Tibial nerve (tissue), 4 donors: ENCODE measurements at regions not wholly inside any gene's neighbourhood (a gene's known extent, or its start where the extent isn't known, plus 50 kb on each side); places are given as distances from the start of the nearest gene placed in this dataset.

Experiments used
- DNase-seq, 2 donors: peaks; one replicate each; pipeline ENCODE4 v3.0.0-alpha.2; 2019; ENCODE audit warnings: low spot score in 2 of 2
- H3K27ac ChIP-seq, 4 donors: fragments of 200-600 bp; sonication (generic) in 3 of 4; one replicate each; pipeline ENCODE4 v1.5.1; 2017 to 2019; ENCODE audit warnings: mild to moderate bottlenecking in 1 of 4
- H3K27me3 ChIP-seq, 2 donors: fragments of 200-600 bp; sonication (generic) in 1 of 2; one replicate each; pipeline versions ENCODE4 v1.5.1 to v1.6.0; 2017 to 2019
- H3K36me3 ChIP-seq, 3 donors: fragments of 200-600 bp; sonication (generic); one replicate each; pipeline ENCODE4 v1.5.1; 2018 to 2019
- H3K4me1 ChIP-seq, 4 donors: fragments of 200-600 bp; sonication (generic) in 3 of 4; one replicate each; pipeline ENCODE4 v1.5.1; 2017 to 2019
- H3K4me3 ChIP-seq, 4 donors: fragments of 200-600 bp; sonication (generic) in 3 of 4; one replicate each; pipeline ENCODE4 v1.5.1; 2017 to 2019; ENCODE audit warnings: mild to moderate bottlenecking in 1 of 4, moderate library complexity in 1 of 4
- H3K9me3 ChIP-seq, 4 donors: fragments of 200-600 bp; sonication (generic) in 3 of 4; one replicate each; pipeline ENCODE4 v1.5.1; 2017 to 2019
- CTCF ChIP-seq, 5 experiments: fragments of 200-600 bp in 3 of 5; fragments of 450-650 bp in 2 of 5; sonication (generic) in 3 of 5; IDR thresholded peaks; one replicate each; pipeline ENCODE4 v1.5.1; 2016 to 2019; ENCODE audit warnings: antibody characterized with exemption in 5 of 5, mild to moderate bottlenecking in 3 of 5, moderate library complexity in 2 of 5
- EP300 ChIP-seq, 2 donors: sonication (generic); formaldehyde crosslinking; IDR thresholded peaks; one replicate each; pipeline ENCODE4 v1.6.1; 2017; ENCODE audit warnings: antibody characterized with exemption in 2 of 2, mild to moderate bottlenecking in 1 of 2
- POLR2A ChIP-seq, 2 donors: fragments of 450-650 bp; IDR thresholded peaks; one replicate each; pipeline ENCODE4 v1.6.1; 2017; ENCODE audit warnings: antibody characterized with exemption in 2 of 2, mild to moderate bottlenecking in 2 of 2, moderate library complexity in 2 of 2
- WGBS, 2 donors: methylation state at CpG; one replicate each; pipeline ENCODE4 v1.1.5; 2018; 5-methylcytosine and 5-hydroxymethylcytosine counted together

DNA sequence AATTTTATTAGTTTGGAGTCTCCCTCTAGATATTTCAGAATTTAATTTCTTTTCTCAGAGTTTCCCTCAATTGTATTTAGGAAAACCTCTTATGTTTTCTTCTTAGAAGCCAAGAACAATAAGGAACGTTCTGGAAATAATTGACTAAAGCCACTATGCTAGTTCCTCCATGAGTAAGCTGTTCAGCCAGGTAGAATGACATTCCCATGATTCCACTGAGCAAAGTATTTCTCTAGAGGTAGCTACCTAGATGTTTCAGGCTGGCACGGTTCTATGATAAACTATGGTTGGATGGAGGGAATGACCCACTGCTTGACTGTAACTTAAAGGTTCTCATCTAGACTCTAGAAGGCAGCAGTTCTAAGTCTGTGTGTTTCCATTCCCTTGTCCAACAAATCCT lies 62.4 kb downstream of the CLDN17 start:
- Histone ChIP-seq H3K27ac (no peak overlapping the region), H3K9me3 (no peaks in the 10 kb centered on the region), H3K4me3 (no peak overlapping the region), H3K4me1 (no peaks in the 10 kb centered on the region), H3K36me3 (no peaks in the 10 kb centered on the region), H3K27me3 (no peaks in the 10 kb centered on the region)
- 70 to 74% methylated on average over 2 of the region's 2 CpGs for WGBS, 2 donors
- TF ChIP-seq POLR2A (IDR thresholded peaks at IDR 0.05) (no peak), CTCF (IDR thresholded peaks at IDR 0.05) (no peak), EP300 (IDR thresholded peaks at IDR 0.05) (no peak)
- no peak for DNase-seq

DNA sequence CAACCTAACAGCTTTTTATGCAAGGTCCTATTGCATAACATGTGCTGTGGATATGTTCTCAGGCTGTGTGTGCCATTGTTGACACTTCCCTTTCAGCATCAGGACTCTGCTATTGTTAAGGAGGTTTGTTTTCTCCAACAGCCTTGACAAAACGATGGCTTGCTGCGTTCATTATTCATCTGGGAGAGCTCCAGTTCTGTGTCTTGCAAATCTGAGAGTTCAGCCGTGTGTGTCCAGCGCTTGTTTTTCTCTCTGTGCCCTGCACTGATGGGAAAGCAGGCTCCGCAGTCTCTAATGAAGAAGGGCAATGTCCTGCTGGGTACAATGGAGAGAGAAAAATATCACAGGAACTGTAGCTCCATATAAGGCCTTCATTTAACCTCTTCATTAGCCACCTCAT lies 63.7 kb downstream of the CLDN17 start:
- no peak for DNase-seq
- Histone ChIP-seq H3K4me3 (no peak overlapping the region), H3K36me3 (no peaks in the 10 kb centered on the region), H3K4me1 (no peaks in the 10 kb centered on the region), H3K9me3 (no peaks in the 10 kb centered on the region), H3K27me3 (no peaks in the 10 kb centered on the region), H3K27ac (no peak overlapping the region)
- WGBS, 2 donors: 41 to 50% methylated on average over 5 of the region's 5 CpGs
- TF ChIP-seq EP300 (IDR thresholded peaks at IDR 0.05) (no peak), CTCF (IDR thresholded peaks at IDR 0.05) (no peak), POLR2A (IDR thresholded peaks at IDR 0.05) (no peak)

DNA sequence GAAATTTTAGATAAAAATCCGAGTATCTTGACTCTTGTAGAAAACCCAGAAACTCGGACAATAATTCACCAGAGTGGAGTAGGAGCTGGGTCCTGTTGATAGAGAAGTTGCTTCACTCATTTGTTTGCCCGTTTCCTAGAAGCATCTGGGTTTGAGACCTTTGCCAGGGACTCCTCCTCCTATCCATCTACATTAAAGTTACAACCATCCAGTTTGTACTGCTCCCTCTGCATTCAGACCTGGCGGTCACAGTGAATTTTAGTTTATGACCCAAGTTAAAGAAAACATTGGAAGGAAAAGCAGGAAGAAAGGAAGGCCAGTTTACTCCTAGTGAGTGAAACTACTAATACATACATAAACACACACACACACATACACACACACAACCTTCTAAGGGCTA lies 64.6 kb downstream of the CLDN17 start:
- Histone ChIP-seq H3K9me3 (no peaks in the 10 kb centered on the region), H3K27me3 (no peaks in the 10 kb centered on the region), H3K4me1 (no peaks in the 10 kb centered on the region), H3K27ac (no peak overlapping the region), H3K4me3 (no peak overlapping the region), H3K36me3 (no peaks in the 10 kb centered on the region)
- no peak for TF ChIP-seq POLR2A (IDR thresholded peaks at IDR 0.05)
- no peak for TF ChIP-seq CTCF (IDR thresholded peaks at IDR 0.05)
- TF ChIP-seq EP300 (IDR thresholded peaks at IDR 0.05): no peak
- no peak for DNase-seq
- WGBS, 2 donors: 66 to 68% methylated on average over 4 of the region's 4 CpGs

DNA sequence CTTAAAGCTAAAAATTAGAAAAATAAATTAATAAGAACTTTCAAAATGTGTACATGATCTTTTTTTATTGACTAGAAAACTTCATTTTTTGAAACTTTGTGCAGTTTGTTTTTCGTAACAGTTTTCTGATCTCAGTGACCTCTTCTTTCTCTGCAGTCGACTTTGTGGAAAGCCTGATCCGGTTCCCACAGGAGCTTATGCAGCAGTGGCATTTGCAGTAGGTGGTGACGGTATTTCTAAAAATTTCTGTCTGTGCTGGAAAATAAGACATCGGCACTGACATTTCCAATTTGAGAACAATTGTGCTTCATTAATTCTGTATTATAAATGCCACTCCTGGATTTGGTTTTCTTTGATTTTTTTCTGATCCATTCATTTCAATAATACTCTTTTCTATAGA lies 68.8 kb downstream of the CLDN17 start:
- 61 to 70% methylated on average over 5 of the region's 5 CpGs for WGBS, 2 donors
- H3K27ac ChIP-seq: no peak overlapping the region
- no peaks in the 10 kb centered on the region for H3K9me3 ChIP-seq
- DNase-seq: no peak
- H3K4me3 ChIP-seq: no peak overlapping the region
- TF ChIP-seq EP300 (IDR thresholded peaks at IDR 0.05): no peak
- no peak for TF ChIP-seq POLR2A (IDR thresholded peaks at IDR 0.05)
- no peak for TF ChIP-seq CTCF (IDR thresholded peaks at IDR 0.05)
- H3K27me3 ChIP-seq: no peaks in the 10 kb centered on the region
- no peaks in the 10 kb centered on the region for H3K4me1 ChIP-seq
- no peaks in the 10 kb centered on the region for H3K36me3 ChIP-seq

DNA sequence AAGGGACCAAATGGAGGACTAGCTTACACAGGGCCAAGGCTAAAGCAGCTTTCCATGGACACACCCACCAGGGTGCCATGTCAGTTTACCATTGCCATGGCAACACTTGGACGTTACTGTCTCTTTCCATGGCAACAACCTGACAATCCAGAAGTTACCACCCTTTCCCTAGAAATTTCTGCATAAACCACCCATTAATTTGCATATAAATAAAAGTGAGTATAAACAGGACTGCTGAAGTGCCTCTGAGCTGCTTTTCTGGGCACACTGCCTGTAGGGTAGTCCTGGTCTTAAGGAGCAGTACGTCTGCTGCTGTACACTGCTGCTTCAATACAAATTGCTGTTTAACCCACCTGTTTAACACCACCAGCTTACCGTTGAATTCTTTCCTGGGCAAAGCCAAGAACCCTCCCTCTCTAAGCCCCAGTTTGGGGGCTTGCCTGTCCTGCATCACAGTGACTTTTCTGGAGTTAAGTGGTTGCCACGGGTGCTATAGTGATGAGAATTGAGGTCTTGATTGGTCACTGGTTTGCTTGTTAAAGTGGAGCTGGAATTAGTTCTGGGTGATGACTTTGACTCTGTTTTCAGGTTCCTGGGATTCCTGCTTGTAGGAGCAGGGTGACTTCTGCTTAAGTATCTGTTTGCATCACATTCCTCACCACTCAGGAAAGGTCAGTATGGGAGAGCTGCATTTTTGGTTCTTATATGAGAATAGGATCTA lies 83.2 kb downstream of the CLDN17 start:
- H3K27me3 ChIP-seq: no peaks in the 10 kb centered on the region
- H3K36me3 ChIP-seq: no peaks in the 10 kb centered on the region
- no peak overlapping the region for H3K4me3 ChIP-seq
- 25 to 38% methylated on average over 4 of the region's 4 CpGs for WGBS, 2 donors
- no peak overlapping the region for H3K27ac ChIP-seq
- DNase-seq: no peak
- H3K9me3 ChIP-seq: peaks cover 0 to 4% (median 0%) of the 10 kb centered on the region in 4 donors
- no peaks in the 10 kb centered on the region for H3K4me1 ChIP-seq
- no peak for TF ChIP-seq POLR2A (IDR thresholded peaks at IDR 0.05)
- no peak for TF ChIP-seq CTCF (IDR thresholded peaks at IDR 0.05)
- TF ChIP-seq EP300 (IDR thresholded peaks at IDR 0.05): no peak
